H9 (cell line): ENCODE measurements at regions not wholly inside any gene's neighbourhood (a gene's known extent, or its start where the extent isn't known, plus 50 kb on each side); places are given as distances from the start of the nearest gene placed in this dataset.

Source experiments
- DNase-seq: peaks from one replicate; pipeline ENCODE4 v3.0.0-alpha.2; 2017
- H2AFZ ChIP-seq: one replicate; pipeline ENCODE4 v1.6.1; 2013; ENCODE audit warnings: mild to moderate bottlenecking, low read length, control low read depth, moderate library complexity
- H2AK5ac ChIP-seq: 2 replicates; pipeline ENCODE4 v1.6.1; 2013; ENCODE audit warnings: low read length, control low read depth, mixed read lengths; ENCODE audit not compliant: insufficient read length
- H2BK120ac ChIP-seq: one replicate; pipeline ENCODE4 v1.6.1; 2013; ENCODE audit warnings: low read depth, mild to moderate bottlenecking, low read length, control low read depth, inconsistent platforms; ENCODE audit not compliant: poor library complexity, severe bottlenecking
- H2BK12ac ChIP-seq: 2 replicates; pipeline ENCODE4 v1.6.1; 2013; ENCODE audit warnings: low read length, control low read depth, mixed read lengths, low read depth; ENCODE audit not compliant: insufficient read length
- H2BK15ac ChIP-seq: 2 replicates; pipeline ENCODE4 v1.6.1; 2013; ENCODE audit warnings: low read depth, low read length, control low read depth
- H2BK20ac ChIP-seq: one replicate; pipeline ENCODE4 v1.6.1; 2013; ENCODE audit warnings: low read depth, mild to moderate bottlenecking, low read length, control low read depth, inconsistent platforms; ENCODE audit not compliant: poor library complexity, severe bottlenecking
- H2BK5ac ChIP-seq: 2 replicates; pipeline ENCODE4 v1.6.1; 2013; ENCODE audit warnings: low read length, control low read depth, mixed read lengths; ENCODE audit not compliant: insufficient read length
- H3K14ac ChIP-seq: 2 replicates; pipeline ENCODE4 v1.6.1; 2013; ENCODE audit warnings: low read length, control low read depth; ENCODE audit not compliant: insufficient read depth
- H3K18ac ChIP-seq: 2 replicates; pipeline ENCODE4 v1.6.1; 2013; ENCODE audit warnings: low read depth, mild to moderate bottlenecking, mixed read lengths, low read length, control low read depth; ENCODE audit not compliant: insufficient read length
- H3K23ac ChIP-seq: 2 replicates; pipeline ENCODE4 v1.6.1; 2013; ENCODE audit warnings: low read length, control low read depth, mixed read lengths, low read depth; ENCODE audit not compliant: insufficient read length
- H3K23me2 ChIP-seq: 2 replicates; pipeline ENCODE4 v1.6.1; 2013; ENCODE audit warnings: low read depth, mild to moderate bottlenecking, mixed read lengths, low read length, control low read depth; ENCODE audit not compliant: insufficient read length, poor library complexity, severe bottlenecking
- H3K27ac ChIP-seq: 2 replicates; pipeline ENCODE4 v1.5.1; 2013; ENCODE audit warnings: low read length, control low read depth, mixed read lengths, low read depth; ENCODE audit not compliant: insufficient read length
- H3K27me3 ChIP-seq: 2 replicates; pipeline ENCODE4 v1.6.1; 2013; ENCODE audit warnings: low read length, control low read depth, inconsistent platforms; ENCODE audit not compliant: insufficient read depth
- H3K4ac ChIP-seq: 2 replicates; pipeline ENCODE4 v1.6.1; 2013; ENCODE audit warnings: low read depth, mild to moderate bottlenecking, control low read depth, inconsistent platforms, low read length, moderate library complexity
- H3K4me1 ChIP-seq: 2 replicates; pipeline ENCODE4 v1.6.1; 2013; ENCODE audit warnings: low read length, control low read depth, inconsistent platforms; ENCODE audit not compliant: insufficient read depth
- H3K4me2 ChIP-seq: 2 replicates; pipeline ENCODE4 v1.6.1; 2013; ENCODE audit warnings: low read length, control low read depth, mixed read lengths; ENCODE audit not compliant: insufficient read length, insufficient read depth
- H3K56ac ChIP-seq: 2 replicates; pipeline ENCODE4 v1.6.1; 2013; ENCODE audit warnings: low read depth, mild to moderate bottlenecking, mixed read lengths, low read length, control low read depth; ENCODE audit not compliant: insufficient read length
- H3K79me1 ChIP-seq: 2 replicates; pipeline ENCODE4 v1.6.1; 2013; ENCODE audit warnings: low read depth, mild to moderate bottlenecking, moderate library complexity, low read length, control low read depth, inconsistent platforms; ENCODE audit not compliant: insufficient read depth, poor library complexity, severe bottlenecking
- H3K79me2 ChIP-seq: 2 replicates; pipeline ENCODE4 v1.6.1; 2013; ENCODE audit warnings: low read length, control low read depth, inconsistent platforms; ENCODE audit not compliant: insufficient read depth
- H3K9ac ChIP-seq: 2 replicates; pipeline ENCODE4 v1.6.1; 2013; ENCODE audit warnings: low read length, control low read depth, mixed read lengths; ENCODE audit not compliant: insufficient read length; ENCODE audit errors: extremely low read depth
- H3K9me3 ChIP-seq: one replicate; pipeline ENCODE4 v1.6.1; 2013; ENCODE audit warnings: low read depth, low read length, inconsistent platforms; ENCODE audit not compliant: control insufficient read depth
- H3T11ph ChIP-seq: one replicate; pipeline ENCODE4 v1.6.1; 2013; ENCODE audit warnings: mild to moderate bottlenecking, low read length, control low read depth, inconsistent platforms
- H4K20me1 ChIP-seq: one replicate; pipeline ENCODE4 v1.6.1; 2013; ENCODE audit not compliant: control insufficient read depth, insufficient read length, insufficient read depth
- H4K5ac ChIP-seq: 2 replicates; pipeline ENCODE4 v1.6.1; 2013; ENCODE audit warnings: low read depth, mild to moderate bottlenecking, mixed read lengths, low read length, control low read depth; ENCODE audit not compliant: insufficient read length
- H4K8ac ChIP-seq: replicated peaks from 2 replicates; pipeline ENCODE4 v1.6.1; 2013; ENCODE audit warnings: low read length, control low read depth, mixed read lengths, low read depth; ENCODE audit not compliant: insufficient read length
- H4K91ac ChIP-seq: 2 replicates; pipeline ENCODE4 v1.6.1; 2013; ENCODE audit warnings: low read depth, mild to moderate bottlenecking, moderate library complexity, mixed read lengths, low read length, control low read depth; ENCODE audit not compliant: insufficient read length
- H3K27ac Mint-ChIP-seq, 3 experiments: 2 replicates in 2 of 3; 3 replicates in 1 of 3; pipeline ENCODE4 v1.8.0; 2020 to 2021; ENCODE audit warnings: mixed read lengths in 3 of 3, mild to moderate bottlenecking in 1 of 3, moderate library complexity in 1 of 3
- H3K27me3 Mint-ChIP-seq: 2 replicates; pipeline ENCODE4 v1.8.0; 2021; ENCODE audit warnings: low read depth, mild to moderate bottlenecking, moderate library complexity, mixed read lengths
- H3K36me3 Mint-ChIP-seq, 3 experiments: 2 replicates in 2 of 3; 3 replicates in 1 of 3; pipeline ENCODE4 v1.8.0; 2020 to 2021; ENCODE audit warnings: low read depth in 3 of 3, mixed read lengths in 3 of 3; ENCODE audit not compliant: insufficient read depth in 1 of 3
- H3K4me1 Mint-ChIP-seq, 2 experiments: 2 replicates each; pipeline ENCODE4 v1.8.0; 2020; ENCODE audit warnings: mixed read lengths in 2 of 2
- H3K4me3 Mint-ChIP-seq, 2 experiments: 2 replicates in 1 of 2; 3 replicates in 1 of 2; pipeline ENCODE4 v1.8.0; 2020 to 2021; ENCODE audit warnings: mild to moderate bottlenecking in 2 of 2, mixed read lengths in 2 of 2, moderate library complexity in 1 of 2
- H3K9me3 Mint-ChIP-seq, 2 experiments: 2 replicates in 1 of 2; 3 replicates in 1 of 2; pipeline ENCODE4 v1.8.0; 2020; ENCODE audit warnings: mild to moderate bottlenecking in 2 of 2, mixed read lengths in 2 of 2, moderate library complexity in 1 of 2
- CTCF ChIP-seq: fragments of 200-600 bp; sonication (generic); conservative IDR thresholded peaks from 3 replicates; pipeline ENCODE4 v1.8.0; 2021; ENCODE audit warnings: antibody characterized with exemption, mild to moderate bottlenecking
- WGBS: extraction: QIAGEN DNeasy Blood & Tissue Kit; methylation state at CpG from one replicate; pipeline ENCODE4 v1.1.7; 2013; ENCODE audit warnings: missing lambda C conversion rate, low lambda C conversion rate, mixed read lengths; ENCODE audit not compliant: insufficient read length; ENCODE audit errors: extremely low coverage; 5-methylcytosine and 5-hydroxymethylcytosine counted together

- no peaks in the 10 kb centered on the region for H3K23me2 ChIP-seq
- no peak overlapping the region for H3K56ac ChIP-seq
- H4K20me1 ChIP-seq: no peaks in the 10 kb centered on the region
- no peak overlapping the region for H3K27ac ChIP-seq
- TF ChIP-seq CTCF: no peak
- WGBS: no CpG with 5 or more reads among the region's 7 CpGs
- H3K79me1 ChIP-seq: no peaks in the 10 kb centered on the region
- no peak overlapping the region for H2AK5ac ChIP-seq
- H2BK5ac ChIP-seq: no peak overlapping the region
- no peaks in the 10 kb centered on the region for H3K79me2 ChIP-seq
- H2AFZ ChIP-seq: no peak overlapping the region
- no peak overlapping the region for H3K9ac ChIP-seq
- no peak overlapping the region for H3K4me2 ChIP-seq
- Mint-ChIP-seq H3K27ac (no peak overlapping the region), H3K4me3 (no peak overlapping the region), H3K36me3 (peaks cover 11 to 23% (median 17%) of the 10 kb centered on the region in 3 experiments), H3K9me3 (peaks cover 18 to 22% of the 10 kb centered on the region in 2 experiments), H3K4me1 (peaks cover 27 to 44% of the 10 kb centered on the region in 2 experiments), H3K27me3 (peaks cover 8% of the 10 kb centered on the region)
- DNase-seq: no peak
- H3K18ac ChIP-seq: no peak overlapping the region
- no peak overlapping the region for H4K8ac ChIP-seq
- no peak overlapping the region for H3K14ac ChIP-seq
- H2BK12ac ChIP-seq: no peak overlapping the region
- H3K27me3 ChIP-seq: no peaks in the 10 kb centered on the region
- H2BK120ac ChIP-seq: no peak overlapping the region
- no peaks in the 10 kb centered on the region for H3K9me3 ChIP-seq
- no peak overlapping the region for H4K91ac ChIP-seq
- no peak overlapping the region for H2BK15ac ChIP-seq
- H3K4me1 ChIP-seq: peaks cover 10% of the 10 kb centered on the region; the same call in 1 of the 2 replicates
- H3T11ph ChIP-seq: no peak overlapping the region
- no peak overlapping the region for H4K5ac ChIP-seq
- no peak overlapping the region for H3K4ac ChIP-seq
- H3K23ac ChIP-seq: no peak overlapping the region
- H2BK20ac ChIP-seq: no peak overlapping the region
Measured at GRCh38 chr3:64438812-64439211, 213.5 kb upstream of the PRICKLE2 start.
